Endothelial cell of umbilical vein (primary cell): ENCODE measurements at regions not wholly inside any gene's neighbourhood (a gene's known extent, or its start where the extent isn't known, plus 50 kb on each side); places are given as distances from the start of the nearest gene placed in this dataset.

Experiments
- BruUV-seq: library from RNA; stranded (reverse); fragments of 400-500 nt; replicated peaks from 2 replicates; lab custom pipeline; 2021; lab: Mats Ljungman, UMichigan
- CTCF ChIA-PET: fragments of 300-600, 350-600 bp; sonication (Branson Sonifier 250); formaldehyde crosslinking; loops from one replicate; lab custom pipeline; 2021; ENCODE audit warnings: antibody characterized with exemption, inconsistent platforms; lab: Charles Lee
- POLR2A ChIA-PET: fragments of 300-600, 350-600 bp; sonication (Branson Sonifier 250); formaldehyde crosslinking; loops from one replicate; lab custom pipeline; 2021; ENCODE audit warnings: antibody characterized with exemption, inconsistent platforms; lab: Charles Lee
- DNase-seq: peaks from one replicate; pipeline ENCODE4 v3.0.0-alpha.2; 2011; ENCODE audit warnings: low read depth, low spot score
- FAIRE-seq: peaks from 2 replicates; lab custom pipeline; 2011; peaks lifted over from hg19 to GRCh38; lab: Jason Lieb, UNC
- H2AFZ ChIP-seq: 2 replicates; pipeline ENCODE4 v1.6.0; 2012; ENCODE audit warnings: low read depth, low read length, control low read depth, inconsistent platforms
- H3K27ac ChIP-seq: 2 replicates; pipeline ENCODE4 v1.5.1; 2011; ENCODE audit warnings: low read depth, mild to moderate bottlenecking, control low read depth, low read length, moderate library complexity; ENCODE audit not compliant: insufficient read depth
- H3K27me3 ChIP-seq, 2 experiments: 2 replicates each; pipeline versions ENCODE4 v1.6.0 to v1.6.1; 2011; ENCODE audit warnings: low read length in 2 of 2, mixed read lengths in 1 of 2; ENCODE audit not compliant: control insufficient read depth in 2 of 2, insufficient read depth in 2 of 2
- H3K36me3 ChIP-seq, 2 experiments: 2 replicates in 1 of 2; 3 replicates in 1 of 2; pipeline ENCODE4 v1.5.1; 2011; ENCODE audit warnings: low read length in 2 of 2, mild to moderate bottlenecking in 1 of 2, moderate library complexity in 1 of 2; ENCODE audit not compliant: control insufficient read depth in 2 of 2, insufficient read depth in 2 of 2; ENCODE audit errors: extremely low read depth in 1 of 2
- H3K4me1 ChIP-seq: 3 replicates; pipeline ENCODE4 v1.5.1; 2011; ENCODE audit warnings: mild to moderate bottlenecking, low read length; ENCODE audit not compliant: control insufficient read depth, insufficient read depth; ENCODE audit errors: extremely low read depth
- H3K4me2 ChIP-seq: 2 replicates; pipeline ENCODE4 v1.6.1; 2011; ENCODE audit warnings: low read length, control low read depth, mixed read lengths; ENCODE audit not compliant: insufficient read depth
- H3K4me3 ChIP-seq, 3 experiments: fragments of 200-600 bp in 1 of 3; sonication (generic), shearing (Covaris generic) in 1 of 3; replicated peaks in 1 of 3; 2 replicates each; pipeline ENCODE4 v1.5.1; 2011 to 2016; ENCODE audit warnings: control low read depth in 3 of 3, low read length in 3 of 3, mild to moderate bottlenecking in 2 of 3, inconsistent platforms in 1 of 3, low read depth in 1 of 3, moderate library complexity in 1 of 3; ENCODE audit not compliant: insufficient read depth in 1 of 3
- H3K79me2 ChIP-seq: 2 replicates; pipeline ENCODE4 v1.6.0; 2012; ENCODE audit warnings: low read length, inconsistent platforms; ENCODE audit not compliant: control insufficient read depth, insufficient read depth
- H3K9ac ChIP-seq: replicated peaks from 2 replicates; pipeline ENCODE3; 2011; ENCODE audit warnings: low read length, control low read depth; ENCODE audit not compliant: insufficient read depth; ENCODE audit errors: extremely low read depth
- H3K9me1 ChIP-seq: replicated peaks from 3 replicates; pipeline ENCODE4 v1.6.0; 2011; ENCODE audit warnings: mild to moderate bottlenecking, low read length; ENCODE audit not compliant: control insufficient read depth, insufficient read depth; ENCODE audit errors: extremely low read depth
- H3K9me3 ChIP-seq: replicated peaks from 2 replicates; pipeline ENCODE4 v1.5.1; 2012; ENCODE audit warnings: low read length, inconsistent platforms; ENCODE audit not compliant: control insufficient read depth, insufficient read depth
- H4K20me1 ChIP-seq: replicated peaks from 2 replicates; pipeline ENCODE3; 2011; ENCODE audit warnings: mild to moderate bottlenecking, low read length; ENCODE audit not compliant: control insufficient read depth, insufficient read depth; ENCODE audit errors: extremely low read depth
- GATA2 ChIP-seq: IDR thresholded peaks from 2 replicates; pipeline ENCODE4 v1.7.0; 2011; ENCODE audit warnings: low read depth, mild to moderate bottlenecking, moderate library complexity, mixed read lengths, low read length; ENCODE audit not compliant: insufficient read length, insufficient read depth
- JUN ChIP-seq: IDR thresholded peaks from 2 replicates; pipeline ENCODE4 v1.6.1; 2011; ENCODE audit warnings: borderline replicate concordance, low read depth; ENCODE audit not compliant: insufficient read length, insufficient read depth
- POLR2AphosphoS5 ChIP-seq: IDR thresholded peaks from 2 replicates; pipeline ENCODE4 v1.6.1; 2012; ENCODE audit warnings: low read depth, mild to moderate bottlenecking, control low read depth, low read length, moderate library complexity; ENCODE audit not compliant: insufficient read depth
- dilution Hi-C: fragments of 300-500 bp; cut with MboI; formaldehyde crosslinking; loops from one replicate; pipeline ENCODE4 v1.15.0; 2019; ENCODE audit warnings: low sequenced_read_pairs; ENCODE audit not compliant: extremely low pct_ligation_motif_present
- intact Hi-C: fragments of 100-400 bp; cut with micrococcal nuclease; formaldehyde crosslinking; loops from one replicate; pipeline ENCODE4 v1.10.0; 2022
- TF ChIP-seq, protein P1 (sequence below): IDR thresholded peaks from 2 replicates; pipeline ENCODE4 v1.6.1; 2011; ENCODE audit not compliant: insufficient read depth, insufficient read length
- TF ChIP-seq, protein P2 (sequence below), 2 donors: IDR thresholded peaks; 1 replicate in 1 of 2; 2 replicates in 1 of 2; pipeline ENCODE4 v1.5.1; 2011; ENCODE audit warnings: low read length in 2 of 2, mild to moderate bottlenecking in 2 of 2, moderate library complexity in 2 of 2, control low read depth in 1 of 2, inconsistent platforms in 1 of 2, low read depth in 1 of 2; ENCODE audit not compliant: insufficient read depth in 1 of 2; ENCODE audit errors: extremely low read depth in 1 of 2

DNA sequence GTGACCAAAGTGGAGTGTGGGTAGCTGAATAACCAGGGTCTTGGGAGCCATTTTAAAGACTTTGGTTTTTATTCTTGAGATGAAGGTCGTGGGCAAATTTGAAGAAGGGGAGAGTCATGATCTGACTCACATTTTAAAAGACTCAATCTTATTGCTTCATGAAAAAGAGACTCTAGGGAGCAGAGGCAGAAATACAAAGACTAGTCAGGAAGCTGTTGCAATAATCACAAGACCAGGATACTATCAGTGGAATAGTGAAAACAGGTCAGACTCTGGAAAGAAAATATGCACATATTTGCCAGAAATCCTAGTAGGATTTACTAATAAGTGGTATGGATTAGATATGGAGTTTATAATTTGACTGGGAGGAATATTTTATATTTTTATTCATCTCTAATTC, 448.4 kb downstream of the RAPGEF2 start:
- H3K27me3 ChIP-seq: peaks cover 0 to 2% of the 10 kb centered on the region in 2 experiments
- TF ChIP-seq GATA2: no peak
- TF ChIP-seq, protein P1, sequence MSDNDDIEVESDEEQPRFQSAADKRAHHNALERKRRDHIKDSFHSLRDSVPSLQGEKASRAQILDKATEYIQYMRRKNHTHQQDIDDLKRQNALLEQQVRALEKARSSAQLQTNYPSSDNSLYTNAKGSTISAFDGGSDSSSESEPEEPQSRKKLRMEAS: no peak
- TF ChIP-seq, protein P2, sequence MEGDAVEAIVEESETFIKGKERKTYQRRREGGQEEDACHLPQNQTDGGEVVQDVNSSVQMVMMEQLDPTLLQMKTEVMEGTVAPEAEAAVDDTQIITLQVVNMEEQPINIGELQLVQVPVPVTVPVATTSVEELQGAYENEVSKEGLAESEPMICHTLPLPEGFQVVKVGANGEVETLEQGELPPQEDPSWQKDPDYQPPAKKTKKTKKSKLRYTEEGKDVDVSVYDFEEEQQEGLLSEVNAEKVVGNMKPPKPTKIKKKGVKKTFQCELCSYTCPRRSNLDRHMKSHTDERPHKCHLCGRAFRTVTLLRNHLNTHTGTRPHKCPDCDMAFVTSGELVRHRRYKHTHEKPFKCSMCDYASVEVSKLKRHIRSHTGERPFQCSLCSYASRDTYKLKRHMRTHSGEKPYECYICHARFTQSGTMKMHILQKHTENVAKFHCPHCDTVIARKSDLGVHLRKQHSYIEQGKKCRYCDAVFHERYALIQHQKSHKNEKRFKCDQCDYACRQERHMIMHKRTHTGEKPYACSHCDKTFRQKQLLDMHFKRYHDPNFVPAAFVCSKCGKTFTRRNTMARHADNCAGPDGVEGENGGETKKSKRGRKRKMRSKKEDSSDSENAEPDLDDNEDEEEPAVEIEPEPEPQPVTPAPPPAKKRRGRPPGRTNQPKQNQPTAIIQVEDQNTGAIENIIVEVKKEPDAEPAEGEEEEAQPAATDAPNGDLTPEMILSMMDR (IDR thresholded peaks at IDR 0.05; ENCODE audit: extremely low read depth in 1 of 2, insufficient read depth in 1 of 2, low read depth in 1 of 2, low read length in 2 of 2): no peak
- TF ChIP-seq POLR2AphosphoS5: no peak
- TF ChIP-seq JUN: no peak
- H3K9me3 ChIP-seq: no peaks in the 10 kb centered on the region
- H3K36me3 ChIP-seq: no peaks in the 10 kb centered on the region
- no peaks in the 10 kb centered on the region for H3K4me1 ChIP-seq
- no TSS peak for BruUV-seq
- ChIA-PET POLR2A (no interaction called here), CTCF (no interaction called here)
- H3K9me1 ChIP-seq: no peaks in the 10 kb centered on the region
- no peak overlapping the region for H3K4me3 ChIP-seq
- H4K20me1 ChIP-seq: no peaks in the 10 kb centered on the region
- H3K79me2 ChIP-seq: no peaks in the 10 kb centered on the region
- dilution Hi-C loops (no loop called here), intact Hi-C loops (no loop called here)
- no peak overlapping the region for H3K27ac ChIP-seq
- H2AFZ ChIP-seq: no peak overlapping the region
- H3K9ac ChIP-seq: no peak overlapping the region
- FAIRE-seq (no peak), DNase-seq (no peak)
- no peak overlapping the region for H3K4me2 ChIP-seq
